ENCODE measurements at regions not wholly inside any gene's neighbourhood (a gene's known extent, or its start where the extent isn't known, plus 50 kb on each side); places are given as distances from the start of the nearest gene placed in this dataset.

DNA sequence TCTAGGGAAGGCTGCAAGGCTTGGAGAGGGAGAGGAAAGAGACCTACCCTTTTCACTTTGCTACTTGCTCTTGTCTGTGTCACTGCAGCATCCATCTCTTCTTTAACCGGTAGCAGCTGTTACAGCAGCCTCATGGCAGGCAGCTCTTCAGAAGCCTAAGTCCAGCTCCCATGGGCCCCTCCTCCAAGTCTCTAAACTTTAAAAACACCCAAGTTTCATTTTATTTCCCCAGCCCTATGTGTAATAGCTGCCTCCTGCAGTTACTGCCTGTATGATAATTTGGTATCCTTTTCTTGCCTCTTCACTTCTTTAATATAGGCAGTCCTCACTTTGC lies 313.1 kb upstream of the PIK3R1 start:
- TF ChIP-seq POLR2A (IDR thresholded peaks at IDR 0.05; ENCODE audit: low read depth, low read length) (no peak), POLR2AphosphoS5 (IDR thresholded peaks at IDR 0.05; ENCODE audit: low read depth, low read length) (no peak)
